Endothelial cell of umbilical vein (primary cell): ENCODE measurements at regions not wholly inside any gene's neighbourhood (a gene's known extent, or its start where the extent isn't known, plus 50 kb on each side); places are given as distances from the start of the nearest gene placed in this dataset.

Experiments used
- BruUV-seq: library from RNA; stranded (reverse); fragments of 400-500 nt; replicated peaks from 2 replicates; lab custom pipeline; 2021; lab: Mats Ljungman, UMichigan
- CTCF ChIA-PET: fragments of 300-600, 350-600 bp; sonication (Branson Sonifier 250); formaldehyde crosslinking; loops from one replicate; lab custom pipeline; 2021; ENCODE audit warnings: antibody characterized with exemption, inconsistent platforms; lab: Charles Lee
- POLR2A ChIA-PET: fragments of 300-600, 350-600 bp; sonication (Branson Sonifier 250); formaldehyde crosslinking; loops from one replicate; lab custom pipeline; 2021; ENCODE audit warnings: antibody characterized with exemption, inconsistent platforms; lab: Charles Lee
- DNase-seq: peaks from one replicate; pipeline ENCODE4 v3.0.0-alpha.2; 2011; ENCODE audit warnings: low read depth, low spot score
- FAIRE-seq: peaks from 2 replicates; lab custom pipeline; 2011; peaks lifted over from hg19 to GRCh38; lab: Jason Lieb, UNC
- H2AFZ ChIP-seq: 2 replicates; pipeline ENCODE4 v1.6.0; 2012; ENCODE audit warnings: low read depth, low read length, control low read depth, inconsistent platforms
- H3K27ac ChIP-seq: 2 replicates; pipeline ENCODE4 v1.5.1; 2011; ENCODE audit warnings: low read depth, mild to moderate bottlenecking, control low read depth, low read length, moderate library complexity; ENCODE audit not compliant: insufficient read depth
- H3K27me3 ChIP-seq, 2 experiments: 2 replicates each; pipeline versions ENCODE4 v1.6.0 to v1.6.1; 2011; ENCODE audit warnings: low read length in 2 of 2, mixed read lengths in 1 of 2; ENCODE audit not compliant: control insufficient read depth in 2 of 2, insufficient read depth in 2 of 2
- H3K36me3 ChIP-seq, 2 experiments: 2 replicates in 1 of 2; 3 replicates in 1 of 2; pipeline ENCODE4 v1.5.1; 2011; ENCODE audit warnings: low read length in 2 of 2, mild to moderate bottlenecking in 1 of 2, moderate library complexity in 1 of 2; ENCODE audit not compliant: control insufficient read depth in 2 of 2, insufficient read depth in 2 of 2; ENCODE audit errors: extremely low read depth in 1 of 2
- H3K4me1 ChIP-seq: 3 replicates; pipeline ENCODE4 v1.5.1; 2011; ENCODE audit warnings: mild to moderate bottlenecking, low read length; ENCODE audit not compliant: control insufficient read depth, insufficient read depth; ENCODE audit errors: extremely low read depth
- H3K4me2 ChIP-seq: 2 replicates; pipeline ENCODE4 v1.6.1; 2011; ENCODE audit warnings: low read length, control low read depth, mixed read lengths; ENCODE audit not compliant: insufficient read depth
- H3K4me3 ChIP-seq, 3 experiments: fragments of 200-600 bp in 1 of 3; sonication (generic), shearing (Covaris generic) in 1 of 3; replicated peaks in 1 of 3; 2 replicates each; pipeline ENCODE4 v1.5.1; 2011 to 2016; ENCODE audit warnings: control low read depth in 3 of 3, low read length in 3 of 3, mild to moderate bottlenecking in 2 of 3, inconsistent platforms in 1 of 3, low read depth in 1 of 3, moderate library complexity in 1 of 3; ENCODE audit not compliant: insufficient read depth in 1 of 3
- H3K79me2 ChIP-seq: 2 replicates; pipeline ENCODE4 v1.6.0; 2012; ENCODE audit warnings: low read length, inconsistent platforms; ENCODE audit not compliant: control insufficient read depth, insufficient read depth
- H3K9ac ChIP-seq: replicated peaks from 2 replicates; pipeline ENCODE3; 2011; ENCODE audit warnings: low read length, control low read depth; ENCODE audit not compliant: insufficient read depth; ENCODE audit errors: extremely low read depth
- H3K9me1 ChIP-seq: replicated peaks from 3 replicates; pipeline ENCODE4 v1.6.0; 2011; ENCODE audit warnings: mild to moderate bottlenecking, low read length; ENCODE audit not compliant: control insufficient read depth, insufficient read depth; ENCODE audit errors: extremely low read depth
- H3K9me3 ChIP-seq: replicated peaks from 2 replicates; pipeline ENCODE4 v1.5.1; 2012; ENCODE audit warnings: low read length, inconsistent platforms; ENCODE audit not compliant: control insufficient read depth, insufficient read depth
- H4K20me1 ChIP-seq: replicated peaks from 2 replicates; pipeline ENCODE3; 2011; ENCODE audit warnings: mild to moderate bottlenecking, low read length; ENCODE audit not compliant: control insufficient read depth, insufficient read depth; ENCODE audit errors: extremely low read depth
- EZH2 ChIP-seq: IDR thresholded peaks from 2 replicates; pipeline ENCODE4 v1.6.1; 2012; ENCODE audit warnings: borderline replicate concordance, low read depth, mild to moderate bottlenecking, moderate library complexity, low read length, inconsistent platforms; ENCODE audit not compliant: severe bottlenecking
- FOS ChIP-seq: IDR thresholded peaks from 2 replicates; pipeline ENCODE4 v1.6.1; 2011; ENCODE audit warnings: mild to moderate bottlenecking, low read length, moderate library complexity, borderline replicate concordance; ENCODE audit not compliant: insufficient read depth
- GATA2 ChIP-seq: IDR thresholded peaks from 2 replicates; pipeline ENCODE4 v1.7.0; 2011; ENCODE audit warnings: low read depth, mild to moderate bottlenecking, moderate library complexity, mixed read lengths, low read length; ENCODE audit not compliant: insufficient read length, insufficient read depth
- JUN ChIP-seq: IDR thresholded peaks from 2 replicates; pipeline ENCODE4 v1.6.1; 2011; ENCODE audit warnings: borderline replicate concordance, low read depth; ENCODE audit not compliant: insufficient read length, insufficient read depth
- MYC ChIP-seq: IDR thresholded peaks from one replicate; pipeline ENCODE4 v1.6.1; 2011; ENCODE audit warnings: mild to moderate bottlenecking, low read depth, low read length
- POLR2A ChIP-seq: IDR thresholded peaks from 2 replicates; pipeline ENCODE4 v1.6.1; 2012; ENCODE audit warnings: low read depth, mild to moderate bottlenecking, control low read depth, low read length
- POLR2AphosphoS5 ChIP-seq: IDR thresholded peaks from 2 replicates; pipeline ENCODE4 v1.6.1; 2012; ENCODE audit warnings: low read depth, mild to moderate bottlenecking, control low read depth, low read length, moderate library complexity; ENCODE audit not compliant: insufficient read depth
- dilution Hi-C: fragments of 300-500 bp; cut with MboI; formaldehyde crosslinking; loops from one replicate; pipeline ENCODE4 v1.15.0; 2019; ENCODE audit warnings: low sequenced_read_pairs; ENCODE audit not compliant: extremely low pct_ligation_motif_present
- intact Hi-C: fragments of 100-400 bp; cut with micrococcal nuclease; formaldehyde crosslinking; loops from one replicate; pipeline ENCODE4 v1.10.0; 2022
- TF ChIP-seq, protein P1 (sequence below): IDR thresholded peaks from 2 replicates; pipeline ENCODE4 v1.6.1; 2011; ENCODE audit not compliant: insufficient read depth, insufficient read length
- TF ChIP-seq, protein P2 (sequence below), 2 donors: IDR thresholded peaks; 1 replicate in 1 of 2; 2 replicates in 1 of 2; pipeline ENCODE4 v1.5.1; 2011; ENCODE audit warnings: low read length in 2 of 2, mild to moderate bottlenecking in 2 of 2, moderate library complexity in 2 of 2, control low read depth in 1 of 2, inconsistent platforms in 1 of 2, low read depth in 1 of 2; ENCODE audit not compliant: insufficient read depth in 1 of 2; ENCODE audit errors: extremely low read depth in 1 of 2

DNA sequence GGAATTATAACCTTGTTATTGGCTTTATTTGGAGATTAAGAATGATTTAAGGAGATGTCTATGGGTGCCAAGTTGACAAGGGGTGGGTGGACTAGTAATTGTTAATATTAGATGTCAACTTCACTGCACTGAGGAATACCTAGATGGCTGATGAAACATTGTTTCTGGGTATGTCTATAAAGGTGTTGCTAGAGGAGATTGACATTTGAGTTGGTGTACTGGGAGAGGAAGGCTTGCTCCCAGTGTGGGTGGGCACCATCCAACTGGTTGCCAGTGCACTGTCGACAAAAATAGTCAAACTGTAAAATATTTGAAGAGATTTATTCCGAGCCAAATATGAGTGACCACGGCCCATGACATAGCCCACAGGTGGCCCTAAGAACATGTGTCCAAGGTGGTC lies 378.8 kb downstream of the NDFIP2 start:
- Histone ChIP-seq H3K4me3 (no peak overlapping the region), H4K20me1 (no peaks in the 10 kb centered on the region), H3K36me3 (no peaks in the 10 kb centered on the region), H3K27me3 (no peaks in the 10 kb centered on the region), H3K4me1 (no peaks in the 10 kb centered on the region), H3K9ac (no peak overlapping the region), H3K9me1 (no peaks in the 10 kb centered on the region), H3K4me2 (no peak overlapping the region), H2AFZ (no peak overlapping the region), H3K27ac (no peak overlapping the region), H3K9me3 (no peaks in the 10 kb centered on the region), H3K79me2 (no peaks in the 10 kb centered on the region)
- FAIRE-seq (no peak), DNase-seq (no peak)
- BruUV-seq, result no TSS peak
- dilution Hi-C loops, result no loop called here
- TF ChIP-seq JUN (no peak), EZH2 (no peak), MYC (no peak), GATA2 (no peak), POLR2AphosphoS5 (no peak), FOS (no peak), POLR2A (no peak)
- TF ChIP-seq, protein P1, sequence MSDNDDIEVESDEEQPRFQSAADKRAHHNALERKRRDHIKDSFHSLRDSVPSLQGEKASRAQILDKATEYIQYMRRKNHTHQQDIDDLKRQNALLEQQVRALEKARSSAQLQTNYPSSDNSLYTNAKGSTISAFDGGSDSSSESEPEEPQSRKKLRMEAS, result no peak
- TF ChIP-seq, protein P2, sequence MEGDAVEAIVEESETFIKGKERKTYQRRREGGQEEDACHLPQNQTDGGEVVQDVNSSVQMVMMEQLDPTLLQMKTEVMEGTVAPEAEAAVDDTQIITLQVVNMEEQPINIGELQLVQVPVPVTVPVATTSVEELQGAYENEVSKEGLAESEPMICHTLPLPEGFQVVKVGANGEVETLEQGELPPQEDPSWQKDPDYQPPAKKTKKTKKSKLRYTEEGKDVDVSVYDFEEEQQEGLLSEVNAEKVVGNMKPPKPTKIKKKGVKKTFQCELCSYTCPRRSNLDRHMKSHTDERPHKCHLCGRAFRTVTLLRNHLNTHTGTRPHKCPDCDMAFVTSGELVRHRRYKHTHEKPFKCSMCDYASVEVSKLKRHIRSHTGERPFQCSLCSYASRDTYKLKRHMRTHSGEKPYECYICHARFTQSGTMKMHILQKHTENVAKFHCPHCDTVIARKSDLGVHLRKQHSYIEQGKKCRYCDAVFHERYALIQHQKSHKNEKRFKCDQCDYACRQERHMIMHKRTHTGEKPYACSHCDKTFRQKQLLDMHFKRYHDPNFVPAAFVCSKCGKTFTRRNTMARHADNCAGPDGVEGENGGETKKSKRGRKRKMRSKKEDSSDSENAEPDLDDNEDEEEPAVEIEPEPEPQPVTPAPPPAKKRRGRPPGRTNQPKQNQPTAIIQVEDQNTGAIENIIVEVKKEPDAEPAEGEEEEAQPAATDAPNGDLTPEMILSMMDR (IDR thresholded peaks at IDR 0.05; ENCODE audit: extremely low read depth in 1 of 2, insufficient read depth in 1 of 2, low read depth in 1 of 2, low read length in 2 of 2), result no peak
- intact Hi-C loops, result no loop called here
- ChIA-PET POLR2A (no interaction called here), CTCF (no interaction called here)
